ENCODE measurements at regions not wholly inside any gene's neighbourhood (a gene's known extent, or its start where the extent isn't known, plus 50 kb on each side); places are given as distances from the start of the nearest gene placed in this dataset.

- no peak for TF ChIP-seq CTCF (IDR thresholded peaks at IDR 0.05; ENCODE audit: low read depth, low read length)
Observed at GRCh38 chr11:97290464-97291041, 900.7 kb downstream of the JRKL start.

GRCh38 chr11:97296301-97296700 is 906.5 kb downstream of the JRKL start:
- Histone ChIP-seq H3K27me3 (no peaks in the 10 kb centered on the region), H3K4me1 (no peaks in the 10 kb centered on the region), H3K4me3 (ENCODE audit: low read depth, low read length) (no peak overlapping the region), H3K9me3 (no peaks in the 10 kb centered on the region), H3K36me3 (no peaks in the 10 kb centered on the region)
- DNase-seq, result no peak
- no peak for TF ChIP-seq CTCF (IDR thresholded peaks at IDR 0.05; ENCODE audit: low read depth, low read length)

More at GRCh38 chr11:97290464-97291041, 900.7 kb downstream of the JRKL start:
- Histone ChIP-seq H3K4me1 (no peaks in the 10 kb centered on the region), H3K27me3 (no peaks in the 10 kb centered on the region), H3K9me3 (no peaks in the 10 kb centered on the region), H3K36me3 (no peaks in the 10 kb centered on the region), H3K4me3 (ENCODE audit: low read depth, low read length) (no peak overlapping the region)
- DNase-seq, result no peak

GRCh38 chr11:97309291-97309690 is 919.5 kb downstream of the JRKL start:
- no peak for TF ChIP-seq CTCF (IDR thresholded peaks at IDR 0.05; ENCODE audit: low read depth, low read length)
- no peaks in the 10 kb centered on the region for H3K27me3 ChIP-seq
- H3K4me1 ChIP-seq, result no peaks in the 10 kb centered on the region
- H3K36me3 ChIP-seq, result no peaks in the 10 kb centered on the region
- no peak for DNase-seq
- no peak overlapping the region for H3K4me3 ChIP-seq (ENCODE audit: low read depth, low read length)
- no peaks in the 10 kb centered on the region for H3K9me3 ChIP-seq

- Histone ChIP-seq H3K9me3 (no peaks in the 10 kb centered on the region), H3K36me3 (no peaks in the 10 kb centered on the region), H3K4me3 (ENCODE audit: low read depth, low read length) (no peak overlapping the region), H3K27me3 (no peaks in the 10 kb centered on the region), H3K4me1 (no peaks in the 10 kb centered on the region)
- DNase-seq, result peak; percentile 9
- no peak for TF ChIP-seq CTCF (IDR thresholded peaks at IDR 0.05; ENCODE audit: low read depth, low read length)
Observed at GRCh38 chr11:97325693-97326092, 935.9 kb downstream of the JRKL start.

- Histone ChIP-seq H3K9me3 (no peaks in the 10 kb centered on the region), H3K4me3 (ENCODE audit: low read depth, low read length) (no peak overlapping the region), H3K27me3 (no peaks in the 10 kb centered on the region), H3K4me1 (no peaks in the 10 kb centered on the region), H3K36me3 (no peaks in the 10 kb centered on the region)
- no peak for DNase-seq
- no peak for TF ChIP-seq CTCF (IDR thresholded peaks at IDR 0.05; ENCODE audit: low read depth, low read length)
Observed at GRCh38 chr11:97332271-97332670, 942.5 kb downstream of the JRKL start.

GRCh38 chr11:97336064-97336463 is 946.3 kb downstream of the JRKL start:
- Histone ChIP-seq H3K36me3 (no peaks in the 10 kb centered on the region), H3K4me1 (peaks cover 3% of the 10 kb centered on the region; the same call in 1 of the 2 replicates), H3K4me3 (ENCODE audit: low read depth, low read length) (no peak overlapping the region), H3K27me3 (no peaks in the 10 kb centered on the region), H3K9me3 (no peaks in the 10 kb centered on the region)
- TF ChIP-seq CTCF (IDR thresholded peaks at IDR 0.05; ENCODE audit: low read depth, low read length), result no peak
- no peak for DNase-seq

All from BE2C (cell line).